ENCODE measurements at regions not wholly inside any gene's neighbourhood (a gene's known extent, or its start where the extent isn't known, plus 50 kb on each side); places are given as distances from the start of the nearest gene placed in this dataset.

- TF ChIP-seq ATF2 (IDR thresholded peaks at IDR 0.05; ENCODE audit: low read length) (no peak), HDAC2 (IDR thresholded peaks at IDR 0.05) (no peak), ZNF217 (IDR thresholded peaks at IDR 0.05) (no peak), CTCF (IDR thresholded peaks at IDR 0.05 in 2 of 3, conservative IDR thresholded peaks at IDR 0.05 in 1 of 3; ENCODE audit: control insufficient read depth in 2 of 3, extremely low read depth in 1 of 3, insufficient read depth in 1 of 3, low read depth in 3 of 3, low read length in 3 of 3) (no peak), NFXL1 (IDR thresholded peaks at IDR 0.05; ENCODE audit: borderline replicate concordance) (no peak), CHD4 (IDR thresholded peaks at IDR 0.05) (no peak), KLF5 (IDR thresholded peaks at IDR 0.05; ENCODE audit: partially characterized antibody) (no peak), USF2 (IDR thresholded peaks at IDR 0.05; ENCODE audit: borderline replicate concordance, low read depth, low read length) (no peak), IKZF1 (conservative IDR thresholded peaks at IDR 0.05) (no peak), NKRF (conservative IDR thresholded peaks at IDR 0.05) (no peak)
Measured at GRCh38 chr20:43364001-43364400, 93.7 kb upstream of the SRSF6 start (continued).

Measured in GM12878 (cell line).